ENCODE measurements at regions not wholly inside any gene's neighbourhood (a gene's known extent, or its start where the extent isn't known, plus 50 kb on each side); places are given as distances from the start of the nearest gene placed in this dataset.

- TF ChIP-seq REST (IDR thresholded peaks at IDR 0.05; ENCODE audit: unreplicated experiment), result no peak
- no peak for TF ChIP-seq ETS1 (IDR thresholded peaks at IDR 0.05)
- no peak for TF ChIP-seq STAT1 (IDR thresholded peaks at IDR 0.05; ENCODE audit: unreplicated experiment)
- no peak for TF ChIP-seq ZNF331 (CRISPR knock-in tag; IDR thresholded peaks at IDR 0.05; ENCODE audit: low read depth)
- no peak for TF ChIP-seq EZH2phosphoT487 (IDR thresholded peaks at IDR 0.05; ENCODE audit: unreplicated experiment)
- TF ChIP-seq CTCF (conservative IDR thresholded peaks at IDR 0.05; ENCODE audit: low read depth in 2 of 2), result no peak
Measured at GRCh38 chr14:40368314-40368713, 936.1 kb upstream of the FBXO33 start (continued).

- Histone ChIP-seq H2AFZ (no peak overlapping the region), H3K9me2 (ENCODE audit: insufficient read depth) (no peaks in the 10 kb centered on the region), H3K4me1 (ENCODE audit: insufficient read depth) (peaks cover 10% of the 10 kb centered on the region; the same call in 1 of the 2 replicates), H3K4me2 (no peak overlapping the region), H3K79me2 (replicated peaks; ENCODE audit: insufficient read depth) (no peaks in the 10 kb centered on the region), H3K4me3 (no peak overlapping the region), H4K20me1 (replicated peaks; ENCODE audit: insufficient read depth) (no peaks in the 10 kb centered on the region), H3K27ac (ENCODE audit: low read depth) (no peak overlapping the region), H3F3A (replicated peaks; ENCODE audit: low read depth) (no peaks in the 10 kb centered on the region), H3K36me3 (ENCODE audit: insufficient read depth) (no peaks in the 10 kb centered on the region), H3K27me3 (ENCODE audit: insufficient read depth) (no peaks in the 10 kb centered on the region)
- no peak overlapping the region for H3K4me3 Mint-ChIP-seq
- no peaks in the 10 kb centered on the region for H3K9me3 Mint-ChIP-seq
- no peaks in the 10 kb centered on the region; the same call in 2 of the 3 replicates for H3K36me3 Mint-ChIP-seq (ENCODE audit: low read depth)
- DNase-seq (ENCODE audit: low spot score) (no peak), ATAC-seq (no peak)
- peaks cover 8% of the 10 kb centered on the region; the same call in 2 of the 3 replicates for H3K4me1 Mint-ChIP-seq
- H3K27me3 Mint-ChIP-seq (ENCODE audit: insufficient read depth, low read depth, poor library complexity), result no peaks in the 10 kb centered on the region
- H3K27ac Mint-ChIP-seq, result no peak overlapping the region
- TF ChIP-seq CREB1 (CRISPR knock-in tag; IDR thresholded peaks at IDR 0.05; ENCODE audit: low read depth) (no peak), NANOG (IDR thresholded peaks at IDR 0.05; ENCODE audit: borderline replicate concordance) (no peak), REST (IDR thresholded peaks at IDR 0.05; ENCODE audit: unreplicated experiment) (no peak), ZNF462 (CRISPR knock-in tag; IDR thresholded peaks at IDR 0.05) (no peak)
Measured at GRCh38 chr14:40367717-40368116, 935.5 kb upstream of the FBXO33 start.

Data from GM23338 (cell line).